Neural progenitor cell (in vitro differentiated cells): ENCODE measurements at regions not wholly inside any gene's neighbourhood (a gene's known extent, or its start where the extent isn't known, plus 50 kb on each side); places are given as distances from the start of the nearest gene placed in this dataset.

Experiments used
- CTCF ChIP-seq: fragments of 200-600 bp; sonication (generic); IDR thresholded peaks from 2 replicates; pipeline ENCODE4 v1.5.1; 2017; ENCODE audit warnings: antibody characterized with exemption, mild to moderate bottlenecking
- EZH2 ChIP-seq: fragments of 200-600 bp; sonication (generic); IDR thresholded peaks from 2 replicates; pipeline ENCODE4 v1.6.1; 2017; ENCODE audit warnings: antibody characterized with exemption, mild to moderate bottlenecking, moderate library complexity
- EZH2phosphoT487 ChIP-seq: fragments of 200-600 bp; sonication (generic); IDR thresholded peaks from 2 replicates; pipeline ENCODE4 v1.6.1; 2017; ENCODE audit warnings: antibody characterized with exemption

- TF ChIP-seq CTCF, result no peak
- TF ChIP-seq EZH2phosphoT487, result no peak
- no peak for TF ChIP-seq EZH2
Observed at GRCh38 chr2:14982790-14983189, 350.3 kb downstream of the LRATD1 start.
